TTC549 (cell line): ENCODE measurements at regions not wholly inside any gene's neighbourhood (a gene's known extent, or its start where the extent isn't known, plus 50 kb on each side); places are given as distances from the start of the nearest gene placed in this dataset.
A peak's percentile ranks its signal among the peaks of the same experiment; 100 is the strongest.
"Not testable (repeated sequence)": the region's sequence is repeated elsewhere in the genome, so short reads cannot be mapped to it uniquely, and the experiment has no call there.

Experiments
- FAIRE-seq: peaks from 2 replicates; lab custom pipeline; 2012; peaks lifted over from hg19 to GRCh38; lab: Jason Lieb, UNC

DNA sequence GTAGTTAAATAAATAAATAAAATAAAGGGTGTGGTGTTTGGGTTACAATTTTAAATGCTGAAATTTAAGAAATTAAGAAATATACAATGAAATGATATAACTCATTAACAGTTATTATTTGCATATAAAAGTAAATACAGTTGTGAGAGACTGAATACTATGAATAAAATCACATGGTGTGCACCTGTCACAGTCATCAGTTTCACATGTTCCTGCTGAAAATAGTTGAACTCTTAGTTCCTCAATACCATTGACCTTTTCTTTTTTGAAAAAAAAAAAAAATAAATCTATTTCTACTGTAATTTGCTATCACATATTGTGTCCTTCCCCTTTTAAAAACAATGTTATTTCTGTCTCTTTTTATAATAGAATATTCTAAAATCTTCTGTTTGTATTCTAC lies 130.9 kb upstream of the CHD1 start:
- FAIRE-seq, result no peak

DNA sequence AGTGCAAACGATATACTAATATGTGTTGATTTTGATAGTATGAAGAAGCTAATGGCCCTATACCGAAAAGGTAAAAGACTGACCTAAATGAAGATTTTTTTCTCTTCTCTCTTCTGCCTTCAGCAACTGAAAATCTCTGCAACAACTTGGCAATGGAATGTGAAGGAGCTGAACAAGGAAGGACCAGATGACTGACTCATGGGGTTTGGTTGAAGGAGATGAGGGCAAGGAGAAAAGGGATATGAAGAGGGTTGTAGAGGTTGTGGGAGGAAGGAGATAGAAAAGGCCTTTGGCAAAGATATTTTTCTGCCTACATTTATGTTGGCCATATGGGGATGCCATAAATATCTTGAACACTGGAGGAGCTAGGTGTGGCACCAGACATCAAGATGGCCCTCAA lies 129.7 kb upstream of the CHD1 start:
- no peak for FAIRE-seq

DNA sequence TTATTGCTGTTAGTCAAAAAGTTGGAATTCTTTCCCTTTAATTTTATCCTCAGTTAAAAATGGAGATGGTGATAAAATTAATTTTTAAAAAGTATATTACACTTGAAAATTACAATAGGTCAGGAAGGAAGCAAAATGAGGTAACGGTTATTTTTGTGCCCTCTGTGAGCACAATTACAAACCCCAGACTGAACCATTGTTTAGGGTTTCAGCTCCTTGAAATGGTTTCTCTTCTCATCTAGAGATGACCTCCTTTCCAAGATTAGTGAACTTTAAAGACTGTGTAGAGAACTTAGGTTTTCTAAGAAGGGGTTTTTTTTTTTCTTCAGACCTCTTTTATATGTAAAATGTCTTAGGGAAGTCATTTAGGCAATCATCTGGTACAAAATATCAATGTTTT lies 126.2 kb upstream of the CHD1 start:
- FAIRE-seq, result no peak

DNA sequence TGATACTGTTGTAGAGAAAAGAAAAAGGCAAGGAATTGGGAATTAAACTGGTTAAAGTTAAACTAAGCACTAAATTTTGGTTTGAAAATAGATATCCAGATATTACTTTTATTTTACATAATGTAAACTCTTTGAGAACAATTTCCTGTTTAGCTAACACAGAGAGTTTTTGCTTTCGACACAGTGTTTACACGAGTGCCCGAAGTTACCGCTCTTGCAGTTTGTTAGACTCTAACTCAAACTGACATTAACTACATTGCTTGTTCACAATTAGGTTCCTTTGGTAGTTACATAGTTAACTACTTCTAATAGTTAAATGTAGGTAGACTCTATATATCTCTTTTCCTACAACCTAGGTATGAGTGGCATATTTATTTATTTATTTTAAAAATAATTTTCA lies 117.1 kb upstream of the CHD1 start:
- no peak for FAIRE-seq

DNA sequence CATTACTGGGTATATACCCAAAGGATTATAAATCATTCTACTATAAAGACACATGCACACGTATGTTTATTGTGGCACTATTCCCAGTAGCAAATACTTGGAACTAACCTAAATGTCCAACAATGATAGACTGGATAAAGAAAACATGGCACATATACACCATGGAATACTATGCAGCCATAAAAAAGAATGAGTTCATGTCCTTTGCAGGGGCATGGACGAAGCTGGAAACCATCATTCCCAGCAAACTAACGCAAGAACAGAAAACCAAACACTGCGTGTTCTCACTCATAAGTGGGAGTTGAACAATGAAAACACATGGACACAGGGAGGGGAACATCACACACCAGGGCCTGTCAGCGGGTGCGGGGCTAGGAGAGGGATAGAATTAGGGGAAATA lies 114.5 kb upstream of the CHD1 start:
- FAIRE-seq, result not testable (repeated sequence)

DNA sequence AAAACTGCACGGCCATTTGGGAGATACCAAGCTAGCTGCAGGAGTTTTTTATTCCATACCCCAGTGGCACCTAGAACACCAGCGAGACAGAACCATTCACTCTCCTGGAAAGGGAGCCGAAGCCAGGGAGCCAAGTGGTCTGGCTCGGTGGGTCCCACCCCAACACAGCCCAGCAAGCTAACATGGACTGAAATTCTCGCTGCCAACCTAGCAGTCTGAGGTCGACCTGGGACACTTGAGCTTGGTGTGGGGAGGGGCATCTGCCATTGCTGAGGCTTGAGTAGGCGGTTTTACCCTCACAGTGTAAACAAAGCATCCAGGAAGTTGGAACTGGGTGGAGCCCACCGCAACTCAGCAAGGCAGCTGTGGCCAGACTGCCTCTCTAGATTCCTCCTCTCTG lies 108.9 kb upstream of the CHD1 start:
- FAIRE-seq, result no peak

DNA sequence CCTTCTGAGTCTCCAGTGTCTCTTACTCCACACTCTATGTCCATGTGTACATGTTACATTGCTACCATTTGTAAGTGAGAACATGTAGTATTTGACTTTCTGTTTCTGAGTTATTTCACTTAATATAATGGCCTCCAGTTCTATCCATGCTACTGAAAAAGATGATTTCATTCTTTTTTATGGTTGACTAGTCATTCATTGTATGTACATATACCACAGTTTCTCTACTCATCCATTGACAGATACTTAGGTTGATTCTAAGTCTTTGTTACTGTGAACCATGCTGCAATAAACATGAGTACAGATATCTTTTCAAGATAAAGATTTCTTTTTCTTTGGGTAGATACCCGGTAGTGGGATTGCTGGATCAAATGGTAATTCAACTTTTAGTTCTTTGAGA lies 107.1 kb upstream of the CHD1 start:
- no peak for FAIRE-seq

DNA sequence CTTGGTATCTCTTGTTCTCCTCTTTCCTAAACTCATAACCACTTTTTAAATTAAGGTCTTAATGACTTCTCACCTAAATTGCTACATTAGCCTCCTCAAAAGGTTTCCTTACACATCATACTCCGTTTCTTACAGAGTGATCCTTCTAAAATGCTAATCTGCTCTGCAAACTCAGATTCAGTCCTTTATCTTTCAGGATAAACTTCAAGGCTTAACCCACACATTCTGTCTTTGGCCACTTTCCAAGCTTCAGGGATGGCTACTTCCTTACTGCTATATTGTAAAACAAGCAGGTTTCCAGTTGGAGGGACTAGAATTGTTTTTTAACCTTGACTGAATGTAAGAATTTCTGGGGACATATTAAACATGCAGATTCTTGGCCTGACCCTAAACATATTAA lies 105.5 kb upstream of the CHD1 start:
- FAIRE-seq, result no peak

DNA sequence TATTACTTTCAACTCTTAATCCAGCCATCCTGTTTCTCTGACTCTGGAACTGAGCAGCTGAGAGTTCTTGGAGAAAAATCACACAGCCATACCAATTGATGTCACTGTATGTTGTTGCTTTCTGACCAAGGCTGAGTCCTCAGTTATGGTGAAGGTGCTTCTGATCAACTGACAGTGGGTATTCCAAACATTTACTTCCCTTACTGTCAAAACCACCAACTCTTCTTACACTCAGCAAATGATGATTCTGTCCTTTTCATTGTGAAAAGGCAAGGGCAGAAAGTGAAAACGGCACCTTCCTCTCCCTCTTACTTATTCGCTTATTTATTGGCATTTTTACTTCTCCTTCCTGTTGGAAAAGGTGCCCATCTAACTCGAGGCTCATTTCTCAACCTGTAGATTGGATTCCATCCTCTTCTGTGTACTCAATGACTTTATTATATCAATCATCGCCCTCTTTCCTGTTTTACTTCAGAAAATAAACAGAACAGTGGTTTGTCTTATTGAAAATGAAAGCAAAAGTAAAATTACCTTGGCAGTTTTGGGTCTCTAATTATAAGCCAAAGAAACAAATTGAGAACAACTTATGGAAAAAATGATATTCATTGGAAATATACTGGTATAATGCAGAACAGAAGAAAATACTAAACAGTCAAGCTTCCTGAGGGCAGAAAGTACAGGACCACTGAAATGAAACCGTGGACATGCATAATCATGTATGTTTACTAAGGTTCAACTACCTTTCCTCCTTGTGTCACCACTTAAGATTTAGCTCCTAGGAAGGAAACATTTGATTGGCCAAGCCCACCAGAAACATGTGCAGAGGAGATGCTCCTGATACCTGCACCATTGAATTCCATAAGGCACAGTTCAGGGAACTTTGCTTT lies 104.5 kb upstream of the CHD1 start:
- no peak for FAIRE-seq

DNA sequence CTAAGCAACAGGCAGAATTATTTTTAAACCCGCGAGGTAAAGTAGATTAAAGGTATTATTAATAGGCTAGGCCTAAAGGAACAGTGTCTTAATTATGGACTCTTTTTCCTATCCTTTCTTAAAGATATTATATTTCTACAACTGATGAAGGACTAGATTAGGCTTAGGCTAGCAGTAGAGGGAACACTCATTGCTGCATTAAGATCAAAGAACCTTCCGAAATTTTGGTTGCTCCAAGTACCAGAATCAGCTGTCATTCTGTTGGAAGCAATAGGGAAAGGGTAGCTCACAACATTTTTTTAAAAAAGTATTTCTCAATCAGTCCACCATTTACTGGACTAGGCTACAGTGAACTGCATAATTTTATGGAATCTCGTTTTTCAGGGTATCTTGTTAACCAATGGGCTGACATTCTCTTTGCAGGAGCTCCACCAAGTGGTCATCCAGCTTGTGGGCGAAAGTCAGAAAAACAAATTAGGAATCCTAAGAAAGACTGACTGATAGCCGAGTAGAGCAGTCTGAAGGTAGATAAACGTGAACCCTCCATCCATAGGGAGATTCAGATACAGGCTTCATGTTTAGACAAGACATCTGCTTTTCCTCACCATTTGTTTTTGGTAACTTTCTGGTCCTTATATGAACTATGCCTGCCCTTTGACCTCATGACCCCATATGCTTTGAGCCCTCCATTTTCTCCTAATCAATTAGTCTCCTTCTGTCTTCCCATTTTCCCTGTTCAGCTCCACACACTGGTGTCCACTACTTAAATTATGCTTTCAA lies 103.6 kb upstream of the CHD1 start:
- peak; percentile 63 for FAIRE-seq

DNA sequence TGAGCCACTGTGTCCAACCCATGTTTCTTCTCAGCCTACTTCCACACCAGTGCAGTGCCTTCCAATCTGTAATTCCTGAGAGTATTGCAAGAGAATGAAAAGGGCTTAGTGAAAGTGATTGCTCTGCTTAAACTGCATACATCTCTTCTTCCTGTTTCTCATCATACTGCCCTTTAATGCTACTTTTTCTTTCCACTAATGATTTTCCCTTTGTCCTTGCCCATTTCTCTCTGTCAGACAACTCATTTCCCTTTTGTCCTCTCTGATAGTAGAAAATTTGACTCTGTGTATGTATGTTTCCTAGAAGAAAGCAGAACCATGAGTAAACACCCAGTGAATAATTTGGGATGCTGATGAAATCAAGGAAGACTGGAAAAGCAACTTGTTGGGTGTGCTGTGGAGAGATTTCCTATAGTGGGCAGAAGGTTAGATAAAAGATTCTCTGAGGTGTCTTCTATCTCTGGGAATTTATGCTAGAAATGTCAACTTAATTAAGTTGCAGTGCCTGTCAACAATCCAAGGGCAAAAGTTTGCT lies 102.2 kb upstream of the CHD1 start:
- FAIRE-seq, result no peak

DNA sequence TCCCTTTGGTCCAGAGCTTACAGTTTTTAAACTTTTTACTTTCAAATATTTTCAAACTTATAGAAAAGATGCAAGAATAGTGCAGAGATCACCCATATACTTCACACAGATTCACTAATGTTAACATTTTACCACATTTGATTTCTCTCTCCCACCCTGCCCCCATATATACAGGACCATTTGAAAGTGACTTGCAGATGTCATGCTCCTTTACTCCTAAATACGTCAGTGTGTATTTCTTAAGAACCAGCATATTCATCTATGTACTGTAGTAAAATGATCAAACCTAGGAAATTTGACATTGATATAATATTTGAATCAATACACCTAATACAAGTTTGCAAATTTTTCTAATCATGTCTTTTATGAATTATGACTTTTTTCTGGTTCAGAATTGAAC lies 100.4 kb upstream of the CHD1 start:
- FAIRE-seq, result no peak

DNA sequence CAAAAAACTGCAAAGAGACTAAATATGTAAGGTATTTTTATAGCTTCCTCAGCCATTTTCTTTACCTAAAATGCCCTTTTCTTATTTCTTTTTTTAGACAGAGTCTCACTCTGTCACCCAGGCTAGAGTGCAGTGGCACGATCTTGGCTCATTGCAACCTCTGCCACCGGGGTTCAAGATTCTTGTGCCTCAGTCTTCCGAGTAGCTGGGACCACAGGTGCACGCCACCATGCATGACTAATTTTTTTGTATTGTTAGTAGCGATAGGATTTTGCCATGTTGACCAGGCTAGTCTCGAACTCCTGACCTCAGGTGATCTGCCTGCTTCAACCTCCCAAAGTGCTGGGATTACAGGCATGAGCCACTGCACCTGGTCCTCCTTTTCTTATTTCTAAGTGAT lies 99.4 kb upstream of the CHD1 start:
- FAIRE-seq, result not testable (repeated sequence)

DNA sequence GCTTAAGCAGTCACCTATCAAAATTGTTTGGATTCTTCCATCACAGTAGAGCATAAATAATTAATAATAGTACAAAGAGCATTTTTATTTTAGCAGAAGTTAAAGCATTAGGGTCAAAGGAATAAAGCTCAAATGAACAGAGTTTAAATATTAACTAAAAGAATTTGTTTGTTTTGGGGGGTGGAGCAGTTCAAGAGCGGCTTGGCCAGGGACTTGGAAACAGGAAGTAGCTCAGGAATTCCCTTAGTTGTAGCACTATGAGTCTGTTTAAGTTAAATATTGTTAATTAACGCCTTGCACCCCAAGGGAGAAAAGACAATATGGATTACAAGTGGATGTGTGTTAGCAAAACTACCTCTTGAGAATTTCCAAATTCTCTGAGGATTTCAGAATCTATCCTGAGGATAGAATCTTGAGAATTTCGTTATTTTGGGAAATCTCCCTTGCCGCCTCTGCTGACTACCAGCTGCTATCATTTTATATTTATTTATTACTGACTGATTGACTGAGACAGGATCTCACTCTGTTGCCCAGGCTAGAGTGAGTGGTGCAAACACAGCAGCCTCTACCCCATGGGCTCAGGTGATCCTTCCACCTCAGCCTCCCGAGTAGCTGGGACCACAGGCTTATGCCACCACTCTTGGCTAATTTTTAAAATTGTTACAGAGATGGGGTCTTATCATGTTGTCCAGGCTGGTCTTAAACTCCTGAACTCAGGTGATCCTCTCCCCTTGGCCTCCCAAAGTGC lies 96.7 kb upstream of the CHD1 start:
- no peak for FAIRE-seq

DNA sequence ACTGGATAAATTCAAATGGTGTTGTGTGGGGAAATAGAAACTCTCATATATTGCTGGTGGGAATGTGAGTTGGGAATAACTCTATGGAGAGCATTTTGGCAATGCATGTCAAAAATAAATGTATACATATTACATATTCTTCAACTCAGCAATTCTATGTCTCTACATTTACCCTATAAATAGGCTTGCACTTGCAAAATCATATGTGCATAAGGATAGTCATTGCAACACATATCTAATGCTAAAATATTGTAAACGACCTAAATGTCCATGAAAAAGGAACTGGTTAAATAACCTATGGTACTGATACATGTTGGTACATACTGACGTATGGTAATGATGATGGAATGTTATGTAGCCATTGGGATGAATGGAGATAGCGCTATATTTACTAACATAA lies 94.5 kb upstream of the CHD1 start:
- FAIRE-seq, result no peak

DNA sequence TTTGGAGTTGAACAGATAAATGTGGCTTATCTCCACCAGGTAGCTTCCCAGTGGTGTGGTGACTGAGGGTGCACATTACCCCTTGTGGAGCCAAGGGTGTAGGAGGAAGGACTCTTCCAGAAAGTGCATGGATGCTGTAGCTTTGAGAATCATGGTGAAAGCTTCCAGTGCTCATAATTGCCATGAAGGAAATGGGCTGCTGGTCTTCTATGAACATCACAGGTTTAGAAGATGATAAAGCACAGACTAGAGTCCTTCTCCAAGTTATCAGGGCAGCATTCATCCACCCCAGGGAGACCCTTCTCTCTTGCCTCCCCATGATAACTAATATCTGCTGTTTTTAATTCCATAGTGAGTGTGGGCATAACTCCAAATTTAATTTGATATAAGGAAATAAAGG lies 93.4 kb upstream of the CHD1 start:
- FAIRE-seq, result no peak

DNA sequence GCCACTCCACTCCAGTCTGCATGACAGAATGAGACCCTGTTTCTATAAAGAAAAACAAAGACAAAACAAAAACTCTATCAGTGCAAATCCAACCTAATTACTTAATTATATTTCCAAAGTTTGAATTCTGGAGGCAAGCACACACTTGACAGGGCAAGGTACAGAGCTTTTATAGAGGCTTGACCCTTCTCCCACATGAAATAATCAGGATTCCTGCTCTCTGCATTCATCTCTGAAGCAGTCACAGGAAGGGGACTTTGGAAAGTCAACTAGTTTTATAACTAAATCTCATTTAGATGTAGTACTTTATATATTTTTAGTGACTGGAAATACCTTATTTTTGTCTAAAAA lies 91.9 kb upstream of the CHD1 start:
- FAIRE-seq, result no peak

DNA sequence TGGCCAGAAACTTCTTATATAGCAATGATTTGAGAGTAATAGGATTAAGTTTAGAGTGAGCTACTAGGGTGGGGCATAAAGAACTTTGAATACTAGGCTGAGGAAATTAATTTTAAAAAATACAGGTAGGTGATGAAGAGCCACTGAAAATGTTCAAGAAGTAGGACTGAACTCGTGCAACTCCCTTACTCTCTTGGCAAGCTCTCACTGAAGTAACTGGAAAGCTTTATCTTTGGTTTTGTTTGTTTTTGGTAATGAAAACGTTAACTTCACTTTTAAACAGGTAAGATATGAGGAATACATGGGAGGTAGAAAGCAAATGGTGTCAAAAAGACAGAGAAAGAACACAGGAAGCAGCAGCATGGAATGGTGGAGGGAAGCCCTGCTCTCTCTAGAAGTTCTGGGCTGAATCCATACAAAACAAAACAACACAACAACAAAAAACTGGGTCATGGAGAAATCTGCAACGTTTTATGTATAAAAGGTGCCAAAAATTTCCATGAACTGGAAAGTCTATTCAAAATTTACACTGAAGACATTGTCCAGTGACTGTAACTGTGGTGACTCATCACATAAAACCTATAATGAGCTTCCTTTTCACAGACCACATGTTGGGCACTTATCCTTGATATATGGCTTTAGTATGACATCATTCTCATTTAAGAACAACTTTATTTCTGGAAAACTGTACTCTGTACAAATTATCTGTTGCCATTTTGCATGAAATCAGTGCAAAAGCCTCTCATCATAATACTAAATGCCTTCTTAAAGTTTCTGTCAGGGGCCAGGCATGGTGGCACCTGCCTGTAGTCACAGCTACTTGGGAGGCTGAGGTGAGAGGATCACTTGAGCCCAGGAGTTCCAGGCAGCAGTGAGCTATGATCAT lies 91.2 kb upstream of the CHD1 start:
- no peak for FAIRE-seq

DNA sequence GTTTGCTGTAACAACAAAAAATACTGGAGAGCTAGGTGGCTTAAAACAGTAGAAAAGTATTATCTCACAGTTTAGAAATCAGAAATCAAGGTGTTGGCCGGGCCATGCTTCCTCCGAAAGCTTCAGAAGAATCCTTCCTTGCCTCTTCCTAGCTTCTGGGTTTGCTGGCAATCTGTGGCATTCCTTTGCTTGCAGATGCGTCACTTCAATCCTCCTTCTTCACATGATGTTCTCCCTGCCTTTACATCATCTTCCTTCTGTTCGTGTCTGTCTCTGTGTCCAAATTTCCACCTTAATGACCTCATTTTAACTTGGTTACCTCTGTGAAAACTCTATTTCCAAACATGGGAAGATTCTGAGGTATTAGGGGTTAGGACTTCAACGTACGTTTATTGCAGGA lies 90.4 kb upstream of the CHD1 start:
- no peak for FAIRE-seq

DNA sequence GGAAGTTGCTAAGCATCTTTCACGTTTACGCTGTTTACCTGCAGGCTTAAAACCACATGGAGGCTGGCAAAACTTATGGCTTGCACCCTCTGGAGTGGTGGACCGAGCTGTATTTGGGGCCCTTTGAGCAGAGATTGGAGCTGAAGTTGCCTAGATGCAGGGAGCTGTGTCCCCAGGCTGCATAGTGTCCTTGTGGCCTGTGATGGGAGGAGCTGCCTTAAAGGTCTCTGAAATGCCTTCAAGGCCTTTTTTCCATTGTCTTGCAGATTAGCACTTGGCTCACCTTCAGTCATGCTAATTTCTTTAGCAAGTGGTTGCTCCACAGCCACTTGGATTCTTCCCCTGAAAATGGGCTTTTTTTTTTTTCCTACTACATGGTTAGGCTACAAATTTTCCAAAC lies 81.5 kb upstream of the CHD1 start:
- no peak for FAIRE-seq

DNA sequence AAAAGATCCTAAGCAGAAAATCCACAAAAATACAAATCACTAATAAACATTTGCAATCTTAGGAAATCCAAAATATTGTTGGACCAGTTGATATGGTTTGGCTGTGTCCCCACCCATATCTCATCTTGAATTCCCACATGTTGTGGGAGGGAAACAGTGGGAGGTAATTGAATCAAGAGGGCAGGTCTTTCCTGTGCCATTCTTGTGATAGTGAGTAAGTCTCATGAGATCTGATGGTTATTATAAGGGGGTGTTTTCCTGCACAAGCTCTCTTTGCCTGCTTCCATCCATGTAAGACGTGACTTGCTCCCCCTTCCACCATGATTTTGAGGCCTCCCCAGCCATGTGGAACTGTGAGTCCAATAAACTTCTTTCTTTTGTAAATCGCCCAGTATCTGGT lies 79.2 kb upstream of the CHD1 start:
- FAIRE-seq, result not testable (repeated sequence)

DNA sequence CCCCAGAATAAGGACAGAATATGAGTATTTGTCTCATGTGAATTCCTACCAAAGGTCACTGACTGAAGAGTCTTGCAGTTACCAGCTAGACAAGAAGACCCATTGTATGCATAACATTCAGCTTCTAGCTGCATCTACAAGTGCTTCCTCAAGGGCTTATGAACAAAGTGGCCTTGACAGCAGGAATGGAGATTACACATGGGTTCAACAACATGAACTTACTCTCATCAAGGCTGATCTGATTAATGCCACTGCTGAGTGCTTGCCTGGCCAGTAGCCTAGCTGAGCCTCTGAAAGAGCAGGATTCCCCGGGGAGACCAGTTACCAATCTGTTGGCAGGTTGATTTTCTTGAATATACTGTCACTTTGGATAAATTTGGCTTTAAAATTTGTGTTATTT lies 76.7 kb upstream of the CHD1 start:
- no peak for FAIRE-seq
